ENCODE measurements at regions not wholly inside any gene's neighbourhood (a gene's known extent, or its start where the extent isn't known, plus 50 kb on each side); places are given as distances from the start of the nearest gene placed in this dataset.
A peak's percentile ranks its signal among the peaks of the same experiment; 100 is the strongest.
"Not testable (repeated sequence)": the region's sequence is repeated elsewhere in the genome, so short reads cannot be mapped to it uniquely, and the experiment has no call there.

- DNase-seq = peak; percentile 49
Observed at GRCh38 chr3:4030624-4031023, 231.4 kb downstream of the LRRN1 start.

DNA sequence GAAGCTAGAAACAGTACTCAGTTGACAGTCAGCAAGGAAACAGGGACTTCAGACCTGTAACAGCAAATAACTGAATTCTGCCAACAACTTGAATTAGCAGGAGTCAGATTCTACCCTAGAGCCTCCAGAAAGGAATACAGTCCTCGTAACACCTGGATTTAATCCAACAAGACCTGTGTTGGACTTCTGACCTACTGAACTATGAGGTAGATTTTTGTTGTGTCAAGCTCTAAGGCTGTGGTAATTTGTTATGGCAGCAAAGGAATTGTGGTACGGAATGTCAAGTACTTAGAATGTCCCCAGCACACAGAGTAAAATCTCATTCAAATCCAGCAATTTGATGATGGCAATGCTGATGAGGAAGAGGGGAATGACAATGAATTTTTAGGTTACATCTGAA lies 234.1 kb downstream of the LRRN1 start:
- DNase-seq = no peak

DNA sequence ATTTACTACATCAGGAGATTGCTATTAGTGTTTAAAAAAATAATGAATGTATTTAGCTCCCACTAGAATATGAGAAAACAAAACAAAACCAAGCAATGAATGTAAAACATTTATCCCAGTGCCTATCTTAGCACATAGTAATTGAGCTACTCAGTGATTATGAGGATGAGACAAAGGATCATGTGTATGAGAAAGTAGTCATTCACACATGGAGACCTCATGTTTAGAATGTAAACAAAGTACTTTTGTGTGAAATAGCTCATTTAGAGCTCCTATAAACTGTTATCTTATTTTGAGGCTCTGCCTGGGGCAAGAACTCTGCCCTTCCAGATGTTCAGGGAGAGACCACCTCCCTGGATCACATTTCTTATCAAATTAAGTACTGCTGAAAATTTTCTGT lies 236.8 kb downstream of the LRRN1 start:
- DNase-seq = no peak

DNA sequence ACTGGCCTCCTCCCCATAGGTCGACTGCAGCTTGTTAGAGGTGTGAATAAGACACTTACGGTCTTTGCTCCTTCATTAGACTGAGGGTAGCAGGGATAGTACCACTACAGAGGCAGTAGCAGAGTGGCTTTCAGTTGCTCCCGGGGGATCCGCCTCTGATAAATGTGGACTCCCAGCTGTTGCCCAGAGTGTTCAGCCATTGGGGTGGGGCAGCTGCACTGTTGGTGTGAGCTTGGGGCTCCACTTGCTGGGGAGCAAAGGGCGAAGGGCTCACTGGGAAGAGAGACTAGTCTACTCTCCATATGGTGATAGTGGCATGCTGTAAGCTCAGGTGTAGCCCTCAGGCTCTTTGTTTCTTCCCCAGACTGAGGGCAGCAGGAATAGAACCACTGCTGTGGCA lies 239.1 kb downstream of the LRRN1 start:
- no peak for DNase-seq

- DNase-seq = no peak
Observed at GRCh38 chr3:4042070-4042469, 242.8 kb downstream of the LRRN1 start.

DNA sequence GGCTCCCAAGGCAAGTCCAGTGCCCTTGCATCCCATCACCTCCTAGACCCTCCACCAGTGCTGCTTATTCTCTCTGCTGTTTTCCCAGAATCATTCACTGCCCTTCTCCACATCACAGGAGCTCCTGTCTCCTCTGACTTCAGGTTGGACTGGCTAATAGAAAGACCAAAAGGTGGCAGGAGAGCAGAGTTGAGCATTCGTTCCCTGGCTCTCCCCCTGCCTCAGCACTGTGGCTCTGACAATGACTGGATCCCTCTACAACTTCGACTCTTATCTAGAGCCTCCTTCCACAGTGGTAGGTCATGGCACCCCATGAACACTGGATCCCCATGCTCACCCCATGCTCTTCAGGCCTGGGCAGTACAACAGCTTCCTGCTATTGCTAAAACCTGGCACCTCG lies 243.6 kb downstream of the LRRN1 start:
- DNase-seq = no peak

DNA sequence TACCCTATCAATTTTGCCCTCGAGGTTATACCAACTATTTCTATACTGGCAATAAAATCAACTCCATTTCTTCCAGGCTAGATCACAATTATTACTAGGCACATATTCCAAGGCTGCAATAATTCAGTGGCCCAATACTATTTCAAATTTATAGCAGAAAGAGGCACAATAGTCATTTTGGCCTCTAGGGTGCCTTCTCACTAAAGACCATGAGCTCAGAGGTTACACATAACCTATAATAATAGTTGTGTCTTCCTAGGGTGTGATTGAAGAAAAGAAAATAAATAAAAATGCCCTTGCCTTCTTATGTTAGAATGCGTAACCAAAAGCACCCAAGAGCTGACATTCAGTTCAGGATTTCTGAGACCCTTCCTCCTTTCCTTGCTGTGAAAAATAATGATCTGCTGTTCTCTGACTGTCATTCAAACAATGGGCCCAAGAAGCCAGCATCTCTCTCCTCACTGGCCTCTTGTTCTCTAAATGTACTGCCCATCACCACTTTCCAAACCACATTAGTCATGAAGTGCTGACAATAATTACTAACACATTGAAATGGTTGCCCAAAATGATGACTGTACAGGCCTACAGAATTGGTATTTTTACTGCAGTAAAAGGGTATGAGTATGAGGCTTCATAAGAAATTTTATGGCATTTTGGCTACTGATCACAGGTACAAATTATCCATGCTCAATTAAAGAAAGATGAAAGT lies 244.8 kb downstream of the LRRN1 start:
- DNase-seq = no peak

GRCh38 chr3:4044619-4045018 lies 245.4 kb downstream of the LRRN1 start:
- DNase-seq = no peak

GRCh38 chr3:4045756-4046155 lies 246.5 kb downstream of the LRRN1 start:
- no peak for DNase-seq

GRCh38 chr3:4047366-4047765 lies 248.1 kb downstream of the LRRN1 start:
- no peak for DNase-seq

- no peak for DNase-seq
Observed at GRCh38 chr3:4052706-4053105, 250.5 kb upstream of the SETMAR start.

GRCh38 chr3:4053975-4054374 lies 249.2 kb upstream of the SETMAR start:
- DNase-seq = no peak

- DNase-seq = no peak
Observed at GRCh38 chr3:4060064-4060463, 243.1 kb upstream of the SETMAR start.

- DNase-seq = no peak
Observed at GRCh38 chr3:4060603-4061002, 242.6 kb upstream of the SETMAR start.

DNA sequence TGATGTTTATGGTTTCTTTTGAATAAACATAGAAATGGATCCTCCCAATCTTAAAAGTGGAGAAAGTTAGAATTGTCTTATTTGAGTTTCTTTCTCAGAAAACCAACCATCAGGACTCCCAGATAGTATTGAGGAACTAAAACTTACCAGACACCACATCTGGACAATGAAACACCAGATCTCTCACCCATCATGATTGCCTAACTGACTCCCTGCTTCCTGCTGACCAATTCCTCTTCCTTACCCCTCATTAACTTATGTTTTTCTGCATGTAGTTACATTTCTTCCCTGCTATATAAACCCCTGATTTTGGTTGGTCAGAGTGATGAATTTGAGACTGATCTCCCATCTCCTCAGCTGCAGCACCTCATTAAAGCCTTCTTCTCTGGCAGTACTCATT lies 242.0 kb upstream of the SETMAR start:
- DNase-seq = no peak

GRCh38 chr3:4061783-4062360 lies 241.3 kb upstream of the SETMAR start:
- DNase-seq = no peak

DNA sequence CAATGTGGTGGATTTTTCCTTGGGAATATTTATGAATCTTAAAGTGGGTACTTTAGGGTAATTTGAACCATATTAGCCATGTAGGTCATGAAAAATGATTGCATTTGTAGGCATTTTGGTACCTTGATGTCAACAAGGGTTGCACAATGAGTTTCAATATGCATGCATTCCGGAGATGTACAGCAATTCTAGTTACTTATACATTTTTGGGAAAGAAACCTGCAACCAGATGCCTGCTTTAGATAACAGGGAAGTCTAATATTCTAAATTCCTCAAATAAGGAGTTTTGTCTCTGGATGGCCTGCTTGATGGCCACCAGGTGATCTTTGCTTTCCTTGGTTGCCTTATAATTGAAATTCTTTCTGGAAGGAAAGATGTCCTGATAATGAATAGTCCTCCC lies 240.5 kb upstream of the SETMAR start:
- DNase-seq = no peak

DNA sequence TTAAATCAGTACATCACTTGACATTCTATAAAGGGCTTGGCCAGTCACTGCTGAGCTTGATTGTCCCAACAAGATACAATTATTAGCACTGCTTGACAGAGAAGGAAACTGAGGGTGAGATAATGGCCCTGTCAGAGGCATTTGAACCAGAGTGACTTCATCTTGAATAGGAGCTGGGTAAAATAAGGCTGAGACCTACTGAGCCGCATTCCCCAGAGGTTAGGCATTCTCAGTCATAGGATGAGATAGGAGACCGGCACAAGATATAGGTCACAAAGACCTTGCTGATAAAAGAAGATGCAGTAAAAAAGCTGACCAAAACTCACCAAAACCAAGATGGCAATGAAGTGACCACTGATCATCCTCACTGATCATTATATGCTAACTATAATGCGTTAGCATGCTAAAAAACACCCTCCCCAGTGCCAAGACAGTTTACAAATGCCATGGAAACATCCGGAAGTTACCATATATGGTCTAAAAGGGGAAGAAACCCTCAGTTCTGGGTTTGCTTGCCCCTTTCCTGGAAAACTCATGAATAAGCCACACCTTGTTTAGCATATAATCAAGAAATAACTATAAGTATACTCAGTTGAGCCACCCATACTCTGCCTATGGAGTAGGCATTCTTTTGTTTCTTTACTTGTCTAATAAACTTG lies 239.1 kb upstream of the SETMAR start:
- DNase-seq = no peak

DNA sequence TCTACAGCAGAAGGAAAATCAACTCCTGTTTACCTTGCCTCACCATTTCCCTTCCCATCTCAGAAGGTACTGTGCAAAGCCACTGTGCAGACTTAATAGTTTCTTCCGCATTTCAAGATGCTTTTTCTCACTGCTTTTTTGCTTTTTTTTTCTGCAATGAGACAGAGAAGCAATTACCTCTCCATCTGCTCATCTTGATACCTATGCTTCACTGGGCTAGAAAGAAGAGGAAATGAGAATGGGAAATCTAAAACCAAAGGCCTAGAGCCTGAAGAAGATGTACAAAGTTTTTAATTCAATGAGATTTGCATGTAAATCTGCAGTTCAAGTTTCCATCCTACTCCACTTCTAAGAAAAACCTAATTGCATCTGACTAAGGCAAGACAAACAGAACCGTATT lies 238.1 kb upstream of the SETMAR start:
- DNase-seq = no peak

- DNase-seq = no peak
Observed at GRCh38 chr3:4065554-4065953, 237.6 kb upstream of the SETMAR start.

GRCh38 chr3:4067893-4068292 lies 235.3 kb upstream of the SETMAR start:
- peak; percentile 2 for DNase-seq

GRCh38 chr3:4069796-4070195 lies 233.4 kb upstream of the SETMAR start:
- DNase-seq = no peak

DNA sequence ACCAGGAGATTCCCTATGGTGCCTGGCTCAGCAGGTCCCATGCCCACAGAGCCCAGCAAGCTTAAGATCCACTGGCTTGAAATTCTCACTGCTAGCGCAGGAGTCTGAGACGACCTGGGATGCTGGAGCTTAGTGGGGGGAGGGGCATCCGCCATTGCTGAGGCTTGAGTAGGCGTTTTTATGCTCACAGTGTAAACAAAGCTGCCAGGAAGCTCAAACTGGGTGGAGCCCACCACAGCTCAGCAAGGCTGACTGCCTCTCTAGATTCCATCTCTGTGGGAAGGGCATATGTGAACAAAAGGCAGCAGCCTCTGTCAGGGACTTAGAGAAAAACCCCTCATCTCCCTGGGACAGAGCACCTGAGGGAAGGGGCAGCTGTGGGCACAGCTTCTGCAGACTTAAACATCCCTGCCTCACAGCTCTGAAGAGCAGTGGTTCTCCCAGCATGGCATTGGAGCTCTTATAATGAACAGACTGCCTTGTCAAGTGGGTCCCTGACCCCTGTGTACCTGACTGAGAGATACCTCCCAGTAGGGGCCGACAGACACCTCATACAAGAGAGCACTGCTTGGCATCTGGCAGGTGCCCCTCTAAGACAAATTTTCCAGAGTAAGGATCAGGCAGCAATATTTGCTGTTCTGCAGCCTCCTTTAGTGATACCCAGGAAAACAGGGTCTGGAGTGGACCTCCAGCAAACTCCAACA lies 231.5 kb upstream of the SETMAR start:
- no peak for DNase-seq

- not testable (repeated sequence) for DNase-seq
Observed at GRCh38 chr3:4077278-4077677, 225.9 kb upstream of the SETMAR start.
